ENCODE measurements at regions not wholly inside any gene's neighbourhood (a gene's known extent, or its start where the extent isn't known, plus 50 kb on each side); places are given as distances from the start of the nearest gene placed in this dataset.

DNA sequence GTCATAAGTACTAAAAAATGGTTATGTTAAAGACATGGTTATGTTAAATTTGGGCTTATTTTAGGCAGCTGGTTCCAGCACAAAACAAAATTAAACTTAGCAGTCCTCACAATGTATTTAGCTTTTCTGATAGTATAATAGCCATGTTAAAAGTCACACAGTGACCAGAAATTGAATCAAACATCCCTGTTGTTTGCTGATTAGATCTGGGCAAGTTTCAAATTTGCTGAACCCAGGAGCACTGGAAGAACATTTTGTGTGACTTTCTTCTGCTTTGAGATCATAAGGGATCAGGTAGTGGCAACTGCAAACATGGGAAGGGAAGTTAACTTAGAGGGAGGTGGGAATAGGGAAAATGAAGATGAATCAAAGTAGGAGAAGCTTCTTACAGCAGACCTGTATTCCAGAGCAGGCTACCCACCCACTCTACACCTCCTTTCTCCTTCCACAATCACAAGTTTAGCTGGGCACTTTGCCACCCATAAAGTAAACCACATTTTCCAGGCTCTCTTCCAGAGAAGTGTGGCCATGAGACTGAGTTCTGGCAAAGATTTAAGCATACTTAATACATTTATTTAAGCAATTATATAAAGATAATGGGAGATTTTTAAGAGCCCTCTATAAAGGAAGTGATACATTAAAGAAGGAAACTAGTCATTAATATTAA, 616.1 kb upstream of the LRATD1 start:
- DNase-seq, result no peak
- Mint-ChIP-seq H3K27ac (no peak overlapping the region), H3K4me3 (no peak overlapping the region), H3K4me1 (no peaks in the 10 kb centered on the region), H3K36me3 (ENCODE audit: low read depth) (no peaks in the 10 kb centered on the region), H3K27me3 (no peaks in the 10 kb centered on the region)
- no peaks in the 10 kb centered on the region for H3K9me3 ChIP-seq (ENCODE audit: control insufficient read depth, low read length, poor library complexity, severe bottlenecking)
- no peak for ATAC-seq

DNA sequence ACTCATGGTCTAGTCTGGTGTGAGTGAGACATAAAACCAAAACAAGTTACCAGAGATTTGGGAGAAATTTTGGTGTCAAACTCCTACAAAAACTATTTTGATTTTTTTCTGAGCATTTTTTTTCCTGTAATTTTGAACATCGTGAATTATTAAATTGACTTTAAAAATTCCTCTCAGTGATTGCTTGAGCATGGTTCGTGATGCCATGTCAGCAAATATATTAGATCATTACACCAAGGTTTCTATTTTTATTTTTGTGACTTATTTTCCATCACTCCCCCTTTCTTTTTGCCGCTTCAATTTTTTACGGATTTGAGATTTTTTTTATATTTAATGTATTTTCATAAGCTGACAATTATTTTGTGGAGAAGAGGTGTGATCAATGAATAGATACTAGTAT, 613.9 kb upstream of the LRATD1 start:
- no peaks in the 10 kb centered on the region for H3K4me1 Mint-ChIP-seq
- H3K9me3 ChIP-seq (ENCODE audit: control insufficient read depth, low read length, poor library complexity, severe bottlenecking), result no peaks in the 10 kb centered on the region
- ATAC-seq (no peak), DNase-seq (no peak)
- H3K27me3 Mint-ChIP-seq, result no peaks in the 10 kb centered on the region
- H3K36me3 Mint-ChIP-seq (ENCODE audit: low read depth), result no peaks in the 10 kb centered on the region
- no peak overlapping the region for H3K4me3 Mint-ChIP-seq
- H3K27ac Mint-ChIP-seq, result no peak overlapping the region

DNA sequence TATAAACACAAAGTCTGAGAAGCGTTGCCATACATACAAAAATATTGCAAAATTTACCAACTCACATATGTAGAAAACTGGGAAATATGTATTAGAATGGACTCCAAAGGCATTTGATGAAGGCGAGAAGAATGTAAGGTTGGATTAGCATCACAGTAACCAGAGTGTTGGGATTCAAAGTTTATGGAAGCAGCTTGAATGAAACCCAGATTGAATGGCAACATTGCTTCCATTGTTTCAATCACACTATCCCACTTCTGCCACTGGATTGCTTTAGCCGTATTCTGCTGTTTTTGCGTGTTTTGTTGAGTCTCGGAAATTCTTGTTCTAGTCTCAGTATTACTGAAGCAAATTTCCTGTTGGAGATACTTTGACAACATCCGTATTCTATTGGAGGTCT, 609.0 kb upstream of the LRATD1 start:
- H3K36me3 Mint-ChIP-seq (ENCODE audit: low read depth), result no peaks in the 10 kb centered on the region
- H3K4me1 Mint-ChIP-seq, result no peaks in the 10 kb centered on the region

DNA sequence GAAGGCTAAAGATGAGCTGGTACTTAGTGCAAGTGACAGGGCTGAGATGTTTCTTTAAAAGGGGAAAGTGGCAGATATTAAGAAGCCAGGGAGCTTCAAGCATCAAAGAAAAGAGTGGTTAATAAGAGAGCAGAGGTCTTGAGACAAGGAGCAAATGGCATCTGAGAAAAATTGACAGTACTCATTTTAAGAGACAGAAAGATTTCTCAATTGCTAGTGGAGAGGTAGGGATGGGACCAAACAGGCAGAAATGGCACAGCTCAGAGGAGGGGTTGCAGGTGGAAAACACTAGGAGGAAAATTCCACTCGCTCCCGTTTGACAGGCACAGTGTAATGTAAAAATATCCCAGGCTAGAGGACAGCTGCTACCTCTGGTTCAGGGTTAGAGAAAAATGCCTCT, 593.4 kb upstream of the LRATD1 start:
- no peak for DNase-seq
- H3K27ac Mint-ChIP-seq, result no peak overlapping the region
- H3K36me3 Mint-ChIP-seq (ENCODE audit: low read depth), result no peaks in the 10 kb centered on the region
- no peaks in the 10 kb centered on the region for H3K9me3 ChIP-seq (ENCODE audit: control insufficient read depth, low read length, poor library complexity, severe bottlenecking)
- no peaks in the 10 kb centered on the region for H3K4me1 Mint-ChIP-seq
- H3K27me3 Mint-ChIP-seq, result no peaks in the 10 kb centered on the region
- no peak overlapping the region for H3K4me3 Mint-ChIP-seq
- no peak for ATAC-seq

More for the DNA sequence above, 609.0 kb upstream of the LRATD1 start:
- no peak for DNase-seq
- H3K27me3 Mint-ChIP-seq, result no peaks in the 10 kb centered on the region
- no peak for ATAC-seq
- H3K27ac Mint-ChIP-seq, result no peak overlapping the region
- H3K9me3 ChIP-seq (ENCODE audit: control insufficient read depth, low read length, poor library complexity, severe bottlenecking), result no peaks in the 10 kb centered on the region
- no peak overlapping the region for H3K4me3 Mint-ChIP-seq

DNA sequence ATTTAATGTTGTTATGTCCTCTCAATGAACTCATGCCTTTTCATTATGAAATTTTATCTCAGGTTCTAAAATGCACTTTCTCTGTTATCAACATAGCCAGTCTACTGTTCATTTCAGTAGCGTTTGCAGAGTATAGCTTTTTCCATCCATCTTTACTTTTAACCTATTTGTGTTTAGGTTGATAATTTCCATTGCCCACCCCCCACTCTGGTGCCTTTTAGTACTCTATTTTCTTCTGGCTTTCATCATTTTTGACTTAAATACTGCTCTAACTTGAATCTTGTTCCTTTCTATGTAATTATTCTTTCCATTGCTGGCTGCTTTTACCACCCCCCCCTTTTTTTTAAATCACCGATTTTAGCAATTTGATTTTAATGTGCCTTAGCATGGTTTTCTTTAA, 585.0 kb upstream of the LRATD1 start:
- no peak overlapping the region for H3K4me3 Mint-ChIP-seq
- no peaks in the 10 kb centered on the region for H3K36me3 Mint-ChIP-seq (ENCODE audit: low read depth)
- H3K4me1 Mint-ChIP-seq, result no peaks in the 10 kb centered on the region
- no peaks in the 10 kb centered on the region for H3K9me3 ChIP-seq (ENCODE audit: control insufficient read depth, low read length, poor library complexity, severe bottlenecking)
- H3K27me3 Mint-ChIP-seq, result no peaks in the 10 kb centered on the region
- no peak overlapping the region for H3K27ac Mint-ChIP-seq
- no peak for ATAC-seq
- DNase-seq, result no peak

DNA sequence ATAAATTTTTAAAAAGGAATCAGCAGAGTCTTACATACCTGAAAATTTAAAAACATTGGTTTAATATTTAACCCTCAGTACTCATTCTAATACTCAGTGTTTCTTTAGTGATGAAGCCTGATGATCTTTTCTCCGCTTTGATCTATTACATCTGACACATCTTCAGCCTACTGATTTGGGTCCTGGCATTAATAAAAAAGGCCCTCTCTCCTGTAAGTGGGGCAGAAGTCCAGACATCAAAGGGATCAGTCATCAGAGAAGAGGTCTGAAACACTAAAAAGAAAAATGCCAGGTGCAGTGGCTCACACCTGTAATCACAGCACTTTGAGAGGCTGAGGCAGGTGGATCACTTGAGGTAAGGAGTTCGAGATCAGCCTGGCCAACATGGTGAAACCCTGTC, 581.1 kb upstream of the LRATD1 start:
- ATAC-seq (no peak), DNase-seq (no peak)
- no peaks in the 10 kb centered on the region for H3K36me3 Mint-ChIP-seq (ENCODE audit: low read depth)
- no peaks in the 10 kb centered on the region for H3K27me3 Mint-ChIP-seq
- H3K4me3 Mint-ChIP-seq, result no peak overlapping the region
- H3K27ac Mint-ChIP-seq, result no peak overlapping the region
- H3K9me3 ChIP-seq (ENCODE audit: control insufficient read depth, low read length, poor library complexity, severe bottlenecking), result no peaks in the 10 kb centered on the region
- no peaks in the 10 kb centered on the region for H3K4me1 Mint-ChIP-seq

DNA sequence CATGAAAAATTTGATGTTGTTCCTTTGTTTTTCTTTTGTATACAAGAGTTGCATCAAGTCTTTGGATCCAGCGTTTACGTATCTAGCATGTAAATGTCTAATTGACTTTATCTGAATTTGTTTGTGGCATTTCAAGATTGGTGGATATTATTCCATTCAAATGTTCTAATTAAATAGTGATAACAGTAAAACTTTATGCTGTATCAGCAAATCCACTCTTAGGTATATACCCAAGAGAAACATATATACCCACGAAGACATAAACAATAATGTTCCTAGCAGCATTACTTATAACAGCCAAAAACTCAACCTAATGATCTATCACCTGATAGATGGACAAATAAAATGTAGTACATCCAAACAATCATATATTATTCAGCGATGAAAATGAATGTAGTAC, 579.4 kb upstream of the LRATD1 start:
- DNase-seq (no peak), ATAC-seq (no peak)
- Mint-ChIP-seq H3K4me3 (no peak overlapping the region), H3K4me1 (no peaks in the 10 kb centered on the region), H3K36me3 (ENCODE audit: low read depth) (no peaks in the 10 kb centered on the region), H3K27ac (no peak overlapping the region), H3K27me3 (no peaks in the 10 kb centered on the region)
- H3K9me3 ChIP-seq (ENCODE audit: control insufficient read depth, low read length, poor library complexity, severe bottlenecking), result no peaks in the 10 kb centered on the region

DNA sequence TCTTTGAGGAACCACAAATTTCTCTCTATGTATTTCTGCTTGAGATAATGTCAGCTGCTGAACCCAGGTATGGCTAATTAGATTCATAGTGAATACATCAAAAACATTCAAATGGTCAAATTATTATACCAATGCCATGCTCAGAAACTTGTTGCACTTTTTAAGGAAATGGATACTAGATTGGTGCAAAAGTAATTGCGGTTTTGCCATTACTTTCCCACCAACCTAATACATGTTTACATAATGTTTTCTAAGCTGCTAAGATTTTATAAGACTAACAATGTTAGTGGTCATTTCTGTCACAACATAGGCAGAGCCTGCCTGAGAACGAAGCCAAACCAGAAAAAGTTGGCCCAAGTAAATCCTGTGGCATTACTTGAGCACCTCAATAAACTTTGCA, 568.2 kb upstream of the LRATD1 start:
- H3K9me3 ChIP-seq (ENCODE audit: control insufficient read depth, low read length, poor library complexity, severe bottlenecking), result no peaks in the 10 kb centered on the region
- Mint-ChIP-seq H3K27me3 (no peaks in the 10 kb centered on the region), H3K4me3 (no peak overlapping the region), H3K27ac (no peak overlapping the region), H3K4me1 (no peaks in the 10 kb centered on the region), H3K36me3 (ENCODE audit: low read depth) (no peaks in the 10 kb centered on the region)
- ATAC-seq, result no peak
- no peak for DNase-seq

DNA sequence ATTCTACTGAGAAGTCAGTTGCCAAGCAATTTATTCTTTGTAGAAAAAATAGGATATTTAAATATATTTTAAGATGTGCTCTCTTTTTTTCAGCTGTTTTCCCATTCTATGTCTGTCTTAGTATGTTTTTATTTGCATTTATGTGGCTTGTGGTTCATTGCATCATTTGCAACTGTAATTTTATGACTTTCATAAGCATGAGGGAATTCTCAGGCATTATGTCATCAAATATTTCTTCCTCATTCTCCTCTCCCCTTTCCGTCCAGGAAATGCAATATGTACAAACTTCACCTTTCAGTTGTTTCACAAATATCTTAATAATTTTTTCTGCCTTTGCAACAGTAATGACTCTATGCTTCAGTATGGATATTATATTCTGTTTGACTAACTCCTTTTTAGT, 560.2 kb upstream of the LRATD1 start:
- Mint-ChIP-seq H3K27ac (no peak overlapping the region), H3K4me3 (no peak overlapping the region)

DNA sequence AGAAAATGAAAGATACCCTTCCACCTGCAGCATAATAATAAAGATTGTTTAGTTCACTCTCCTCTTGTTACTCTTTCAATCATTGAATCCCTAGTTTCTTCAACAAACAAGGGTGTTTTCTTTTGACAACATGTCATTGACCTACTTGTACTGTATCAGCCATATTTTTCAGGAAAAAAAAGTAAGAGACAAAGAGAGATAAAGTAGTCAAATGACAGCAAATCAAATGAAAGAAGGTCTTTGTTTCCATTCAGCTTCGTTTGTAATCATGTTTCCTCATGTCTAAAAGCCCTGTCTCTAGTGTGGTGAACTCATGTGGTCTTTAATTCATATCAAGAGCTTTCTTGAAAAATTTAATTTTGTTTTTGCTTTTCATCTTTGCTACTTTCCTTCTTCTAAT, 557.8 kb upstream of the LRATD1 start:
- H3K9me3 ChIP-seq (ENCODE audit: control insufficient read depth, low read length, poor library complexity, severe bottlenecking), result peaks cover 2% of the 10 kb centered on the region
- DNase-seq, result no peak
- ATAC-seq, result no peak
- Mint-ChIP-seq H3K27me3 (no peaks in the 10 kb centered on the region), H3K36me3 (ENCODE audit: low read depth) (no peaks in the 10 kb centered on the region), H3K27ac (no peak overlapping the region), H3K4me1 (no peaks in the 10 kb centered on the region), H3K4me3 (no peak overlapping the region)

More for the DNA sequence above, 560.2 kb upstream of the LRATD1 start:
- H3K4me1 Mint-ChIP-seq, result no peaks in the 10 kb centered on the region
- no peaks in the 10 kb centered on the region for H3K27me3 Mint-ChIP-seq
- no peak for DNase-seq
- H3K36me3 Mint-ChIP-seq (ENCODE audit: low read depth), result no peaks in the 10 kb centered on the region
- peaks cover under 1% of the 10 kb centered on the region for H3K9me3 ChIP-seq (ENCODE audit: control insufficient read depth, low read length, poor library complexity, severe bottlenecking)
- ATAC-seq, result no peak

DNA sequence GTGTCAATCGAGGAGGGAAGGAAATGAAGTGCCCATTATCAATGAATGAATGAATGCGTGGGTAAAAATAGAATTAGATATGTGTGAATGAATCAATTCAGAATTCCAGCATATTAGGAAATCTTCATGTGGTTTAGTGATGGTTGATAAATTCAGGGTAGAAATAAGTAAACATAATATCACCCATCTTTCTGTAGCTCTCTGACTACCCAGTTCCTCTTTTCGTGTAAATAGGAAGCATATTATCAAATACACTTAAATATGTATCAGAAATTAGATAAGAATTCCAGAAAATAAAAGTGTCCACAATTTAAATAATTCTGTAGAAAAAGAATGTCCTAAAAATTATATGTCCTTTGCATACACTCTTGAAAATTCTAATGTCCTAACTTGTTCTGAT, 552.9 kb upstream of the LRATD1 start:
- H3K9me3 ChIP-seq (ENCODE audit: control insufficient read depth, low read length, poor library complexity, severe bottlenecking), result peaks cover 2% of the 10 kb centered on the region

DNA sequence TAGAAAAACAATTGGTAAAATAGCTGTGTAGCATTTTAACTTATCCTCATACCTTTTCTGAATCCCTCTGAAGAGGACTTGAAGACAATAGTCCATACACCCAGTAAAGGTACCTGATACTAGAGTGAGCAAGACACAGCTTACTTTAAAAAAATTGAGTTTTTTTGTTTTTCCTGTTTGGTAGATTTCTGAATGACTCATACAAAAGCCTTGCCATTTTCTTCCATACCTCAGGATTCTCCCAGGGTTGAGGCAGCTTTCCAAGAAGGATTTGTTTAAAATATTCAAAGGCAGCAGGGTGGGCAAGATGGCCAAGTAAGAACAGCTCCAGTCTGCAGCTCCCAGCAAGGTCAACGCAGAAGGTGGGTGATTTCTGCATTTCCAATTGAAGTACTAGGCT, 551.0 kb upstream of the LRATD1 start:
- Mint-ChIP-seq H3K36me3 (ENCODE audit: low read depth) (no peaks in the 10 kb centered on the region), H3K4me1 (no peaks in the 10 kb centered on the region), H3K27me3 (no peaks in the 10 kb centered on the region), H3K4me3 (no peak overlapping the region), H3K27ac (no peak overlapping the region)
- DNase-seq (no peak), ATAC-seq (no peak)
- peaks cover 2% of the 10 kb centered on the region for H3K9me3 ChIP-seq (ENCODE audit: control insufficient read depth, low read length, poor library complexity, severe bottlenecking)

More for the DNA sequence above, 552.9 kb upstream of the LRATD1 start:
- Mint-ChIP-seq H3K36me3 (ENCODE audit: low read depth) (no peaks in the 10 kb centered on the region), H3K27me3 (no peaks in the 10 kb centered on the region), H3K4me1 (no peaks in the 10 kb centered on the region), H3K4me3 (no peak overlapping the region), H3K27ac (no peak overlapping the region)
- DNase-seq, result no peak
- no peak for ATAC-seq

DNA sequence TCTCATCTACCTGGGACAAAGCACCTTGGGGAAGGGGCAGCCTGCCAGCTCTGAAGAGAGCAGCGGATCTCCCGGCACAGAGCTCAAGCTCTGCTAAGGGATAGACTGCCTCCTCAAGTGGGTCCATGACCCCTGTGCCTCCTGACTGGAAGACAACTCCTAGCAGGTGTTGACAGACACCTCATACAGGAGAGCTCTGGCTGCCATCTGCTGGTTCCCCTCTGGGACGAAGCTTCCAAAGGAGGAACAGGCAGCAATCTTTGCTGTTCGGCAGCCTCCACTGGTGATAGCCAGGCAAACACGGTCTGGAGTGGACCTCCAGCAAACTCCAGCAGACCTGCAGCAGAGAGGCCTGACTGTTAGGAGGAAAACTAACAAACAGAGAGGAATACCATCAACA, 549.9 kb upstream of the LRATD1 start:
- H3K4me1 Mint-ChIP-seq, result no peaks in the 10 kb centered on the region

DNA sequence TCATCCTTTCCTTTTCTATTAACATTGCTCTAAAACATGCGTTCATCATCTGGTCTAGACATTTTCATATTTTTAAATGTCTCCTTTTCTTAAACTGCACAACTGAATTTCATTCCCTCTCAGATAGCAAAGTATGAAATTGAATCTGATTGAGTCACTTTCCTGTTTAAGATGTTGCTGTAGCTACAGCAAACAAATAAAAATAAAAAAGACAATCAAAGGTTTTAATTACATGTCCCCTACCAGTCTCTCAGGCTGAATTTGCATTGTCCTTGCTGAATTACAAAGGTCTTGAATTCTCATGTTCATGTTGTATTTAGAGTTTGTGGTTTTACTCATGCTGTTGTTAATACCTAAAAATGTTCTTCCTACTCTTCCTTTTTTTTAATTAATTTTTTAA, 537.9 kb upstream of the LRATD1 start:
- DNase-seq (no peak), ATAC-seq (no peak)
- H3K4me3 Mint-ChIP-seq, result no peak overlapping the region
- no peaks in the 10 kb centered on the region for H3K9me3 ChIP-seq (ENCODE audit: control insufficient read depth, low read length, poor library complexity, severe bottlenecking)
- no peak overlapping the region for H3K27ac Mint-ChIP-seq
- H3K36me3 Mint-ChIP-seq (ENCODE audit: low read depth), result no peaks in the 10 kb centered on the region
- no peaks in the 10 kb centered on the region for H3K4me1 Mint-ChIP-seq
- H3K27me3 Mint-ChIP-seq, result no peaks in the 10 kb centered on the region

More for the DNA sequence above, 549.9 kb upstream of the LRATD1 start:
- H3K27ac Mint-ChIP-seq, result no peak overlapping the region
- H3K36me3 Mint-ChIP-seq (ENCODE audit: low read depth), result no peaks in the 10 kb centered on the region
- DNase-seq, result no peak
- no peak overlapping the region for H3K4me3 Mint-ChIP-seq
- H3K27me3 Mint-ChIP-seq, result no peaks in the 10 kb centered on the region
- H3K9me3 ChIP-seq (ENCODE audit: control insufficient read depth, low read length, poor library complexity, severe bottlenecking), result no peaks in the 10 kb centered on the region
- ATAC-seq, result no peak
